ENCODE measurements at regions not wholly inside any gene's neighbourhood (a gene's known extent, or its start where the extent isn't known, plus 50 kb on each side); places are given as distances from the start of the nearest gene placed in this dataset.
"Not testable (repeated sequence)": the region's sequence is repeated elsewhere in the genome, so short reads cannot be mapped to it uniquely, and the experiment has no call there.

- not testable (repeated sequence) for H3K4me3 ChIP-seq (IDR thresholded peaks at IDR 0.05; ENCODE audit: insufficient read depth, low read depth, low read length); H4K20me1 ChIP-seq (ENCODE audit: insufficient read depth); H2AFZ ChIP-seq (ENCODE audit: low read depth)
These were observed 415.5 kb downstream of the FOXD4L4 start for GRCh38 chr9:66152406-66152805.

DNA sequence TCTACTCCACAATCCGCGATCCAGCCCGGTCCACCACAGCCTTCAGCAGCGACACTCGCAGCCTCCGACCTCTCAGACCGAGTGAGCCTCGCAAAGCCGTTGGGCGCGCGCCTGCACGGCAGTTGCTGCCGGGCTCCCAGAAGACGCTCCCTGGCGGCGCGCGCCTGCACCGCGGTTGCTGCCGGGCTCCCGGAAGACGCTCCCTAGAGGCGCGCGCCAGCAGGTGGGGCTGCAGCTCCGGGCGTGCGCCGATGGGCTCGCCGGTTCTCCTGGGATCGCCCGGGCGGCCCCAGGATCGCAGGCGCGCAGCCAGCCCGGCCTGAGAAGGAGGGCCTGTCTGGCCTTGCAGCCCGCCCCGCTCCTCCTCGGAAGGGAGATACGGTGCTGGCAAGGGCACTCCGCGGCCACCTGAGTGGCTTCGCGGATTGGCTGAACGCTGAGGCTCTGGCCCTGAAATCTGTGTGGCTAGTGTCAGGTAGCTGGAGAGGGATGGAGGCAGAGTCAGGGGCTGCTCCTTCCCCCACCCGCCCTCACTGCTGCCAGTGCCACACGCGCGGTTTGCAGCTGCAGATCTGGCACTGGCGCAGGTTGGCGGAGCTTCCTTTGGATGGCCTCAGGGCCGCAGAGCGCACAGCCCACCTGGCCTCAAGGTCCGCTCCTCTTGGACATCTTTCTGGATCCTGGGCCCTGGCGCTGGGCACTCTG, 416.2 kb downstream of the FOXD4L4 start:
- H3K27me3 ChIP-seq (ENCODE audit: insufficient read depth, low read depth); H3K36me3 ChIP-seq (ENCODE audit: insufficient read depth); H3K4me3 ChIP-seq (IDR thresholded peaks at IDR 0.05; ENCODE audit: insufficient read depth, low read depth, low read length); H3K79me2 ChIP-seq (ENCODE audit: insufficient read depth, low read depth); H3K4me1 ChIP-seq (ENCODE audit: low read depth, poor library complexity, severe bottlenecking); H3K9ac ChIP-seq; H3K4me2 ChIP-seq; H3K27ac ChIP-seq; H4K20me1 ChIP-seq (ENCODE audit: insufficient read depth): not testable (repeated sequence)
- H2AFZ ChIP-seq (ENCODE audit: low read depth), result peak overlapping the region; percentile 79

More at GRCh38 chr9:66152406-66152805, 415.5 kb downstream of the FOXD4L4 start:
- not testable (repeated sequence) for H3K9ac ChIP-seq; H3K27me3 ChIP-seq (ENCODE audit: insufficient read depth, low read depth); H3K36me3 ChIP-seq (ENCODE audit: insufficient read depth); H3K4me2 ChIP-seq; H3K4me1 ChIP-seq (ENCODE audit: low read depth, poor library complexity, severe bottlenecking); H3K27ac ChIP-seq; H3K79me2 ChIP-seq (ENCODE audit: insufficient read depth, low read depth)

DNA sequence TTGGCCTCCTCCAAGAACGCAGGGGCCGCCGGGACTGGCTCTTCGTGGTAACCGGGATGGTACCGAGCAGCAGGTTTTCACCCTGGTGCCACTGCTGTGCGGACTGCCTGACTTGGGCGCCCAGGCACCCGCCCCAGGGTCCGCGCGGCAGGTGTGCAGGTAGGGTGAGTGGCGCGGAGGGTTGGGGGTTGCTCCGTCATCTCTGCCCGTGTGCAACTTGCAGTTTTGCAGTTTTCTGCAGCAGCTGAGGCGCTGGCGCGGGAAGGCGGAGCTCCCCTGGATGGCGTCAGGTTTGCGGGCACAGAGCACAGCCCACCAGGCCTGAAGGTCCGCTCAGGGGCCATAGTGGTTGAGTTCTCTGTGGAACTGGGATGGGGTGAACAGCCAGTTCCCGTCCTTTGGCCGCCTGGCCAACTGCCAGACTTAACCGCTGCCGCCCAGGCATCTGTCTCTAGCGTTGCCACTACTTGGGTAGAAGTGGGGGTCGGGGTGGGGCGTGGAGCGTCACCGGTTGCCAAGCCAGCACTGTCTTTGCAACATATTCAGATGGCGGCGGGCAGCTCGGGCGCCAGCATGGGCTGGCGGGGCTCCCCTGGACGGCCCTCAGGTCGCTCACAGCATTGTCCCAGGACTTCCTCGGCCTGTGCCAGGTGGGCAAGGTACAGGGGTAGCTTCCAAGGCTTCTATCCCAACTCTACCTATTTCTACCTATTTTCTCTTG, 417.2 kb downstream of the FOXD4L4 start:
- H3K4me2 ChIP-seq; H3K4me1 ChIP-seq (ENCODE audit: low read depth, poor library complexity, severe bottlenecking); H3K4me3 ChIP-seq (IDR thresholded peaks at IDR 0.05; ENCODE audit: insufficient read depth, low read depth, low read length); H4K20me1 ChIP-seq (ENCODE audit: insufficient read depth); H3K27me3 ChIP-seq (ENCODE audit: insufficient read depth, low read depth); H3K79me2 ChIP-seq (ENCODE audit: insufficient read depth, low read depth); H2AFZ ChIP-seq (ENCODE audit: low read depth); H3K9ac ChIP-seq; H3K36me3 ChIP-seq (ENCODE audit: insufficient read depth); H3K27ac ChIP-seq: not testable (repeated sequence)

DNA sequence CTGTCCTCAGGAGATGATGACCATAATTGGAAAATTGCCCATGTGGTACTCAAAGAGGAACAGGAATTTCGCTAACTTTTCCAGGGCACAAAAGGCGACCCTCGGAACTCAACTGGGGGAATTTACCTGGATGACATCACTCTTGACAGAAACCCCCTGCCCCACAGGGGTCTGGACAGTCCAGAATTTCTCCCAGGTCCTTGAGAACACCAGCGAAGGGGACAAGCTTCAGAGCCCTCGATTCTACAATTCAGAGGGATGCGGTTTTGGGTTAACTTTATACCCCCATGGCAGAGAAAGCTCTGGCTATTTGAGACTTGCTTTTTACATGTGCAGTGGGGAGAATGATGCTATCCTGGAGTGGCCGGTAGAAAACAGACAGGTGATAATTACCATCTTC, 445.4 kb downstream of the FOXD4L4 start:
- not testable (repeated sequence) for H3K4me1 ChIP-seq (ENCODE audit: low read depth, poor library complexity, severe bottlenecking); H3K9ac ChIP-seq; H3K79me2 ChIP-seq (ENCODE audit: insufficient read depth, low read depth); H3K4me2 ChIP-seq; H2AFZ ChIP-seq (ENCODE audit: low read depth); H3K27me3 ChIP-seq (ENCODE audit: insufficient read depth, low read depth); H4K20me1 ChIP-seq (ENCODE audit: insufficient read depth); H3K27ac ChIP-seq; H3K36me3 ChIP-seq (ENCODE audit: insufficient read depth); H3K4me3 ChIP-seq (IDR thresholded peaks at IDR 0.05; ENCODE audit: insufficient read depth, low read depth, low read length)

GRCh38 chr9:66183648-66184047, 446.7 kb downstream of the FOXD4L4 start:
- not testable (repeated sequence) for H3K36me3 ChIP-seq (ENCODE audit: insufficient read depth); H3K4me1 ChIP-seq (ENCODE audit: low read depth, poor library complexity, severe bottlenecking); H3K27me3 ChIP-seq (ENCODE audit: insufficient read depth, low read depth); H3K27ac ChIP-seq; H4K20me1 ChIP-seq (ENCODE audit: insufficient read depth); H3K9ac ChIP-seq; H3K79me2 ChIP-seq (ENCODE audit: insufficient read depth, low read depth); H3K4me2 ChIP-seq; H2AFZ ChIP-seq (ENCODE audit: low read depth); H3K4me3 ChIP-seq (IDR thresholded peaks at IDR 0.05; ENCODE audit: insufficient read depth, low read depth, low read length)

- not testable (repeated sequence) for H4K20me1 ChIP-seq (ENCODE audit: insufficient read depth); H3K9ac ChIP-seq; H3K79me2 ChIP-seq (ENCODE audit: insufficient read depth, low read depth); H3K27ac ChIP-seq; H3K4me1 ChIP-seq (ENCODE audit: low read depth, poor library complexity, severe bottlenecking); H3K36me3 ChIP-seq (ENCODE audit: insufficient read depth); H3K27me3 ChIP-seq (ENCODE audit: insufficient read depth, low read depth); H3K4me2 ChIP-seq; H3K4me3 ChIP-seq (IDR thresholded peaks at IDR 0.05; ENCODE audit: insufficient read depth, low read depth, low read length); H2AFZ ChIP-seq (ENCODE audit: low read depth)
These were observed 460.3 kb downstream of the FOXD4L4 start for GRCh38 chr9:66197199-66197598.

DNA sequence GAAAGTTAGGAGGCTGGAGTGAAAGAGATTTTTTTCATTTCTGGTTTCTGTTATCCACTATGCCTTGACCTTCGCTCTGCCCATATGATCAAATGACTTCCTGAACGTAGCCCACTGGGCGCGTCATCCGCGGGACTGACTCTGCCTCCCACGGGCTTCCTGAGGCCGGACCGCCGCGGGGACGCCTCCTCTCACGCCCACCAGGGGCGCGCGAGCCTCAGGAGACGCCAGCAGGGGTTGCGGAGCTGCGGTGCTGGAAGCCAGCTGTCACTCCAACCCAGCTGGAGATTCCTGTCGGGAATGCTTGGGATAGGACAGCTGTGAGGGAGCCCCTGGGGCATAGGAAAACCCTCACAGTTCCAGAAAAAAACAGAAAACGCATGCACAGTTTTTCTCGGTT, 461.5 kb downstream of the FOXD4L4 start:
- H4K20me1 ChIP-seq (ENCODE audit: insufficient read depth); H2AFZ ChIP-seq (ENCODE audit: low read depth); H3K79me2 ChIP-seq (ENCODE audit: insufficient read depth, low read depth); H3K9ac ChIP-seq; H3K27ac ChIP-seq; H3K4me1 ChIP-seq (ENCODE audit: low read depth, poor library complexity, severe bottlenecking); H3K4me2 ChIP-seq; H3K27me3 ChIP-seq (ENCODE audit: insufficient read depth, low read depth); H3K36me3 ChIP-seq (ENCODE audit: insufficient read depth); H3K4me3 ChIP-seq (IDR thresholded peaks at IDR 0.05; ENCODE audit: insufficient read depth, low read depth, low read length): not testable (repeated sequence)

- H3K9ac ChIP-seq; H4K20me1 ChIP-seq (ENCODE audit: insufficient read depth); H3K27me3 ChIP-seq (ENCODE audit: insufficient read depth, low read depth); H3K4me1 ChIP-seq (ENCODE audit: low read depth, poor library complexity, severe bottlenecking); H3K79me2 ChIP-seq (ENCODE audit: insufficient read depth, low read depth); H3K4me3 ChIP-seq (IDR thresholded peaks at IDR 0.05; ENCODE audit: insufficient read depth, low read depth, low read length); H2AFZ ChIP-seq (ENCODE audit: low read depth); H3K27ac ChIP-seq; H3K36me3 ChIP-seq (ENCODE audit: insufficient read depth); H3K4me2 ChIP-seq: not testable (repeated sequence)
These were observed 469.7 kb downstream of the FOXD4L4 start for GRCh38 chr9:66206617-66207016.

DNA sequence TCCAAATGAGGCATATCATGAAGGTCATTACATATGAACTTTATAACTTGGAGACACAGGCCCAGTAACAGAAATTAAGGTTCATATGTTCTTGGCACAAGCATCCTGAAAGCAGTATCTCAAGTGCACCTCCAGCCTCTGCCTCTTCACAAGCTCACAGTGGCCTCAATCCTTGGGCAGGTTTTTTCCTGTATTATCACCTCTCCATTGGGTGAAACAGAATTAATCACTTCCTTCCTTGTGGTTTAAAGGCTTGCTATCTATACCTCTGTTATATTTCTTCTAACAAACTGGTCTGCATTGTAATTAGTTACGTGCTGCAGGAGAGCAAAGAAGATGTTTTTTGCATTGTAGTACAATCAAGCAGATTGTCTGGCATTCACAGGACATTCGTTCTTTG, 471.0 kb downstream of the FOXD4L4 start:
- not testable (repeated sequence) for H4K20me1 ChIP-seq (ENCODE audit: insufficient read depth); H3K79me2 ChIP-seq (ENCODE audit: insufficient read depth, low read depth); H3K4me2 ChIP-seq; H3K4me3 ChIP-seq (IDR thresholded peaks at IDR 0.05; ENCODE audit: insufficient read depth, low read depth, low read length); H3K27me3 ChIP-seq (ENCODE audit: insufficient read depth, low read depth); H3K4me1 ChIP-seq (ENCODE audit: low read depth, poor library complexity, severe bottlenecking); H3K36me3 ChIP-seq (ENCODE audit: insufficient read depth); H2AFZ ChIP-seq (ENCODE audit: low read depth); H3K27ac ChIP-seq; H3K9ac ChIP-seq

- H2AFZ ChIP-seq (ENCODE audit: low read depth); H3K4me2 ChIP-seq; H3K79me2 ChIP-seq (ENCODE audit: insufficient read depth, low read depth): not testable (repeated sequence)
These were observed 507.8 kb downstream of the FOXD4L4 start for GRCh38 chr9:66244763-66245162.

More at GRCh38 chr9:66244763-66245162, 507.8 kb downstream of the FOXD4L4 start:
- not testable (repeated sequence) for H3K4me3 ChIP-seq (IDR thresholded peaks at IDR 0.05; ENCODE audit: insufficient read depth, low read depth, low read length); H3K9ac ChIP-seq; H4K20me1 ChIP-seq (ENCODE audit: insufficient read depth); H3K4me1 ChIP-seq (ENCODE audit: low read depth, poor library complexity, severe bottlenecking); H3K36me3 ChIP-seq (ENCODE audit: insufficient read depth); H3K27me3 ChIP-seq (ENCODE audit: insufficient read depth, low read depth); H3K27ac ChIP-seq
